ENCODE measurements at regions not wholly inside any gene's neighbourhood (a gene's known extent, or its start where the extent isn't known, plus 50 kb on each side); places are given as distances from the start of the nearest gene placed in this dataset.
A peak's percentile ranks its signal among the peaks of the same experiment; 100 is the strongest.

DNA sequence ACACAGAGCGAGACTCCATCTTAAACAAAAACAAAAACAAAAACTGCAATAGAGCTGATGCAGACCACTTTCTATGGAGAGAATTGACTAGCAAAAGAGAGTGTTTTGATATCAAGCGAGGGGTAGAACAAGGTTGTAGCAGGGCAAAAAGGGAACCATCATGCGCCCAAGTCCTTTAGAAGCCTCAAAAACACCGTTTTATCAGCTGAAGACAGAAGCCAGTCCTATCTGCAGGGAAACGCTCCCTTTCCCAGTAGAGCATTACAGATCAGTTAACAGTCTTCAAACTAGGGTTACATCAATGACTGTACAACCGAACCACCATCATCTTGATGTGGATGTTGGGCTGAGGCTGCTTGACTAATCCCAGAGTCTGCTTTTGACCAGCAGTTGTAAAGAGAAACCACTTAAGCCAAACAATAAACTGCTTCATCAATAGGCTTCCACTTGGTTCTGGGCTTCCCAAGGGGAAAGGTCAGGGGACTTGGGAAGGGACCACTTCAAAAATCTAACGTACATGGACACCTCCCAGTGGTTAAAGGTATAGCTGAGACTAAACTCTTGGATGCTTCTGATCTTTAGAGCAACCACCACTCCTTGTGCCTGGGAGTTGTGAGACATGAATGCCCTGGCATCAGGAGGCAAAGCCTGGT is 59.6 kb upstream of the SPDEF start:
- no peak for TF ChIP-seq POLR2A (IDR thresholded peaks at IDR 0.05)
- TF ChIP-seq, protein P1, sequence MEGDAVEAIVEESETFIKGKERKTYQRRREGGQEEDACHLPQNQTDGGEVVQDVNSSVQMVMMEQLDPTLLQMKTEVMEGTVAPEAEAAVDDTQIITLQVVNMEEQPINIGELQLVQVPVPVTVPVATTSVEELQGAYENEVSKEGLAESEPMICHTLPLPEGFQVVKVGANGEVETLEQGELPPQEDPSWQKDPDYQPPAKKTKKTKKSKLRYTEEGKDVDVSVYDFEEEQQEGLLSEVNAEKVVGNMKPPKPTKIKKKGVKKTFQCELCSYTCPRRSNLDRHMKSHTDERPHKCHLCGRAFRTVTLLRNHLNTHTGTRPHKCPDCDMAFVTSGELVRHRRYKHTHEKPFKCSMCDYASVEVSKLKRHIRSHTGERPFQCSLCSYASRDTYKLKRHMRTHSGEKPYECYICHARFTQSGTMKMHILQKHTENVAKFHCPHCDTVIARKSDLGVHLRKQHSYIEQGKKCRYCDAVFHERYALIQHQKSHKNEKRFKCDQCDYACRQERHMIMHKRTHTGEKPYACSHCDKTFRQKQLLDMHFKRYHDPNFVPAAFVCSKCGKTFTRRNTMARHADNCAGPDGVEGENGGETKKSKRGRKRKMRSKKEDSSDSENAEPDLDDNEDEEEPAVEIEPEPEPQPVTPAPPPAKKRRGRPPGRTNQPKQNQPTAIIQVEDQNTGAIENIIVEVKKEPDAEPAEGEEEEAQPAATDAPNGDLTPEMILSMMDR (IDR thresholded peaks at IDR 0.05), result no peak
- Histone ChIP-seq H3K4me3 (no peak overlapping the region), H3K27ac (no peak overlapping the region), H3K36me3 (replicated peaks in 1 of 2) (no peaks in the 10 kb centered on the region), H3K27me3 (no peaks in the 10 kb centered on the region), H3K9me3 (replicated peaks in 1 of 3) (no peaks in the 10 kb centered on the region), H3K4me1 (replicated peaks in 1 of 2) (peaks cover 5 to 19% of the 10 kb centered on the region in 2 donors)
- intact Hi-C loops (cut with DNase I), result no loop called here
- WGBS, 4 donors, result 91 to 95% (median 93%) methylated on average over 7 of the region's 7 CpGs
- no peak for DNase-seq

- DNase-seq, result peak in 3 of 7 donors; percentile 34 to 44 (median 39)
- intact Hi-C loops (cut with DNase I), result no loop called here
- 59 to 72% (median 66%) methylated on average over 4 of the region's 4 CpGs for WGBS, 4 donors
These were observed 54.8 kb upstream of the SPDEF start for GRCh38 chr6:34610819-34611477.

DNA sequence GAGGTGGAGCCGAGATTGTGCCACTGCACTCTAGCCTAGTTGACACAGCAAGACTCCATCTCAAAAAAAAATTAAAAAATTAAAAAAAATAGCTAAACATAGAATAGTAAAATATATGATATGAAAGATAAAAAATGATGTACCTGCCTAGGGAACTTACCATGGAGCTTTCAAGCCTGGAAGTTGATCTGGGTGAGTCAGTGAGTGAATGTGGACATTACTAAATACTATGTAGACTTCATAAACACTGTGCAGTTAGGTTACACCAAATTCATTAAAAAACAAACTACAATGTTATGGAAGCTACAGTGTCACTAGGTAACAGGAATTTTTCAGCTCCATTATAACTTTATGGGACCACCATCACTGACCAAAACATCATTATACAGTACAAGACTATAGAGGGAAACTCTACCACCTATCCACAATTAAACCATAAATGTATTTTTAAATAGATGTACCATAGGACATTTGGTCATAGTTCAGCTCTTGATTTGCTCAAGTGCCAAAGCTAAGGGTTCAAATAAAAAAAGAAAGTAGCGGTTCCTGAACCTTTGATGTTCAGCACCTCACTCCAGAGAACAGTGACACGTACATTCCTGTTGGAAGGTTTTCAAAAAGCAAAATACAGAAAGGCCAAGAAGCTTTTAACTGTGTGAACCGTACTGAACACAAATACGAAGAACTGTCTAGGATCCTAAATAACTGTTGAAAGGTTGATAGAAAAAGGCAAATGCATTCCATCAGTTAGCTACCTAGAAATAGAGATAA is 52.4 kb upstream of the SPDEF start:
- TF ChIP-seq, protein P1 (IDR thresholded peaks at IDR 0.05), result no peak
- TF ChIP-seq POLR2A (IDR thresholded peaks at IDR 0.05), result no peak
- H3K9me3 ChIP-seq (replicated peaks in 1 of 3), result no peaks in the 10 kb centered on the region
- no peak overlapping the region for H3K4me3 ChIP-seq
- H3K27ac ChIP-seq, result no peak overlapping the region
- intact Hi-C loops (cut with DNase I), result loop anchor here (5.0 to 10.0 kb wide), 3 partner anchors 81 to 414 kb away; no protein-coding TSS in a partner anchor
- H3K27me3 ChIP-seq, result no peaks in the 10 kb centered on the region
- WGBS, 4 donors, result 83 to 86% (median 85%) methylated on average over 5 of the region's 5 CpGs
- H3K4me1 ChIP-seq (replicated peaks in 1 of 2), result peaks cover 0 to 3% of the 10 kb centered on the region in 2 donors
- DNase-seq, result no peak
- H3K36me3 ChIP-seq (replicated peaks in 1 of 2), result peaks cover 0 to 10% of the 10 kb centered on the region in 2 donors

More at GRCh38 chr6:34610819-34611477, 54.8 kb upstream of the SPDEF start:
- Histone ChIP-seq H3K36me3 (replicated peaks in 1 of 2) (no peaks in the 10 kb centered on the region), H3K4me3 (no peak overlapping the region), H3K27ac (peak overlapping the region in 1 of 5 donors; percentile 9), H3K9me3 (replicated peaks in 1 of 3) (no peaks in the 10 kb centered on the region), H3K4me1 (replicated peaks in 1 of 2) (peaks cover 0 to 3% of the 10 kb centered on the region in 2 donors), H3K27me3 (no peaks in the 10 kb centered on the region)
- TF ChIP-seq, protein P1 (IDR thresholded peaks at IDR 0.05), result no peak
- no peak for TF ChIP-seq POLR2A (IDR thresholded peaks at IDR 0.05)

Data from adrenal gland (tissue), 9 donors.